ENCODE measurements at regions not wholly inside any gene's neighbourhood (a gene's known extent, or its start where the extent isn't known, plus 50 kb on each side); places are given as distances from the start of the nearest gene placed in this dataset.

DNA sequence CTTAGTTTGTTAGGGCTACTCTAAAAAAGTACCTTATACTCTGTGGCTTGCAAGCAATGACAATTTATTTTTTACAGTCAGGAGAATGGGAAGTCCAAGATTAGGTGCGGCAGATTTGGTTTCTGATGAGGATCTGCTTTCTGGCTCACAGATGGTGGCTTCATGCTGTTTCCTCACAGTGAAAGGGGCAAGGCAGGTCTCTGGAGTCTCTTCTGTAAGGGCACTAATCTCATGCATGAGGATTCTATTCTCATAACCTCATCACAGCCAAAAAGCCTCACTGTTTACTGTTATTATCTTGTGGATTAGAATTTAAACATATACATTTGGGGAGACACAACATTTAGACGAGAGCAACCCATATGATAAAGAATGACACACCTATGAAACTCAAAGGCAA lies 1957.4 kb upstream of the SEL1L start:
- DNase-seq (ENCODE audit: low read depth) = no peak
- TF ChIP-seq, protein P1, sequence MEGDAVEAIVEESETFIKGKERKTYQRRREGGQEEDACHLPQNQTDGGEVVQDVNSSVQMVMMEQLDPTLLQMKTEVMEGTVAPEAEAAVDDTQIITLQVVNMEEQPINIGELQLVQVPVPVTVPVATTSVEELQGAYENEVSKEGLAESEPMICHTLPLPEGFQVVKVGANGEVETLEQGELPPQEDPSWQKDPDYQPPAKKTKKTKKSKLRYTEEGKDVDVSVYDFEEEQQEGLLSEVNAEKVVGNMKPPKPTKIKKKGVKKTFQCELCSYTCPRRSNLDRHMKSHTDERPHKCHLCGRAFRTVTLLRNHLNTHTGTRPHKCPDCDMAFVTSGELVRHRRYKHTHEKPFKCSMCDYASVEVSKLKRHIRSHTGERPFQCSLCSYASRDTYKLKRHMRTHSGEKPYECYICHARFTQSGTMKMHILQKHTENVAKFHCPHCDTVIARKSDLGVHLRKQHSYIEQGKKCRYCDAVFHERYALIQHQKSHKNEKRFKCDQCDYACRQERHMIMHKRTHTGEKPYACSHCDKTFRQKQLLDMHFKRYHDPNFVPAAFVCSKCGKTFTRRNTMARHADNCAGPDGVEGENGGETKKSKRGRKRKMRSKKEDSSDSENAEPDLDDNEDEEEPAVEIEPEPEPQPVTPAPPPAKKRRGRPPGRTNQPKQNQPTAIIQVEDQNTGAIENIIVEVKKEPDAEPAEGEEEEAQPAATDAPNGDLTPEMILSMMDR (IDR thresholded peaks at IDR 0.05; ENCODE audit: control insufficient read depth, insufficient read depth, low read depth, low read length, missing control alignments) = no peak
- no peak overlapping the region for H3K4me3 ChIP-seq (ENCODE audit: control insufficient read depth, low read depth, low read length)

DNA sequence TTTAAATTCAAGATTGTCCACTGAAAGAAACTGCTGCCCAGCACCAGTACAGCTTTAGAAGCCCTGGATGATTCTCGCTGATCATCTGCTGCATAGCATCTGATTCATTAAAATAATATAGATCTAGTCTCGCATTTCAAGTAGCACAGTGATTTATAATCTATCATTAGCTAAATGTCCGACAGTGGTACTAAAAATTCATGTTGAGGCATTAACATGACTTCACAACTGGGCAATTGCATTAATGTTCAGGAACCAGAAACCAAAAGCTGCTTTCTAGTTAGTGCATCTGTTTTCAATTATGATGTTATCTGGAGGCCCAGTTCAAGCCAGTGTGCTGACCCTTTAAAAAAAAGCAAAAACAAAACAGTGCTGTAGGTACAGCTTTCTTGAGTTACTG lies 1987.2 kb upstream of the SEL1L start:
- H3K4me3 ChIP-seq (ENCODE audit: control insufficient read depth, low read depth, low read length) = no peak overlapping the region
- TF ChIP-seq, protein P1 (IDR thresholded peaks at IDR 0.05; ENCODE audit: control insufficient read depth, insufficient read depth, low read depth, low read length, missing control alignments) = no peak
- no peak for DNase-seq (ENCODE audit: low read depth)

DNA sequence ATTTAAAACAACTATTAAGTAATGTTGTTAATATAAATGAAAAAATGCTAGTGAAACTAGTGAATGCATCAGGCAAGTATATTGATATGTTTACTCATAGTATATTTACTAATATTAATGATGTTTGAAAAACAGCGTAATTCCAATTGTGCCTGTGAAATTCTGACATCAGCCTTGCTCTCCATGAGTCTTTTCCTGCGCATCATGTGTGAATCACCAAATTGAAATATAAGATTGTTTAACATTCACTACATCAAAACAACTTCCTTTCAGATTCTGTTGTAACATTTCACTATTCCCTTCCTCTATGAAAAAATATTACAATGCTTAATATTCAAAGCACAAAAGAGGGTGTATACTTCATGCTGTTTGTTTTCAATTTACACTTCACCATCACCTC lies 1995.9 kb upstream of the SEL1L start:
- DNase-seq (ENCODE audit: low read depth) = no peak
- H3K4me3 ChIP-seq (ENCODE audit: control insufficient read depth, low read depth, low read length) = no peak overlapping the region
- TF ChIP-seq, protein P1 (IDR thresholded peaks at IDR 0.05; ENCODE audit: control insufficient read depth, insufficient read depth, low read depth, low read length, missing control alignments) = no peak

DNA sequence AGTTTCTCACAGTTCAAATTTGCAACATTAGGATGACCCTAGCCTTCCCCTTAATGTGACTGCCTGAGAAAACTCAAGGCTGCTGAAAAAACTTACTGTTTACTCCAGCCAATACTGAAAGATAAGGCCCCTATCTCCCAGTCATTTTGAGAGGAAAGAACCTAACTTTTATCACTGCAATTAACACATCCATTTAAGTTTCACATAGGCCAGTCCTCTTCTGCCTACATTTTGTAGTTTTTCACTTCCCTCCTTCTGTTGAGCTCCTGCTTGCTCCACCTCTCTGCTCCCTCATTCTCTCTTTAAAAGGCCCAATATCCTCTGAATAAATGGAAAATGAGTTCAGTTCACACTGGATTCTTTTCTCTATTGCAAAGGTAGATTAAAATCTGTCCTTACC lies 1996.2 kb upstream of the FLRT2 start:
- TF ChIP-seq, protein P1 (IDR thresholded peaks at IDR 0.05; ENCODE audit: control insufficient read depth, insufficient read depth, low read depth, low read length, missing control alignments) = no peak
- H3K4me3 ChIP-seq (ENCODE audit: control insufficient read depth, low read depth, low read length) = no peak overlapping the region
- no peak for DNase-seq (ENCODE audit: low read depth)

DNA sequence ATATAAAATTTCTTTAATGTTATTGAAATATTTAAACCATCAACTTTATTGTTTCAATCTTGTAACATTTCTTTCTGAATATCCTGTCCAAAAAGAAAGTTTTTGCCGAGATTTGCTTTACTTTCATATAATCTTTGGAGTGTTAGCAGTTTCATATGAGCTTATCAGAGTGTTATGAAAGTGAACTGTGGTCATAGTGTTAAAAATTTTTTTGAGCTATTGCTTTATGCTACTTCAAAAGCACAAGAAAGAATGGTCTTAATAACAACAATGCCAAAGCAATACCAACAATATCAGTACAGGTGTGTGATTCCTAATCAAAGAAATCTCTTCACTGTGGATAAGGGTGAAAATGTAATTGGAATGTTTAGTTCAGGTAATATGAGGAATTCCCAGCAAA lies 1994.9 kb upstream of the FLRT2 start:
- TF ChIP-seq, protein P1 (IDR thresholded peaks at IDR 0.05; ENCODE audit: control insufficient read depth, insufficient read depth, low read depth, low read length, missing control alignments) = no peak
- DNase-seq (ENCODE audit: low read depth) = no peak
- H3K4me3 ChIP-seq (ENCODE audit: control insufficient read depth, low read depth, low read length) = no peak overlapping the region

DNA sequence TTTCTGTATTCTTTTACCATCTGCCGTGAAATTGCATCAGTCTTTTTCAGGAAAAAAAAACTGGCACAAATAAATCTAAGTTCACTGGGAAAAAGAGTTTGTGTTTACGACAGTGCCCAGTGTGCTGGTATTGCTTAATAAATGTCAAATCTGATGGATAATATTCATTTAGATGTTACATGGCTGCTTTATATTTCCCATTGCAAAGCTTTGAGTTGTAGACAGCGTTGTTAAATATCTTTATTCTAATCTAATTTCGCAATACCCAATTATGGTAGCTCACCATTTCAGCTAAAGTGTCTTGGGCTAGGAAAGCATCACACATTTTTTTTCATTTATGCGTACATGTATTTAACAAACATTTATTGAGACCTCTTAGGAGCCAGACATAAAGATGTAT lies 1994.5 kb upstream of the FLRT2 start:
- DNase-seq (ENCODE audit: low read depth) = no peak
- H3K4me3 ChIP-seq (ENCODE audit: control insufficient read depth, low read depth, low read length) = no peak overlapping the region
- TF ChIP-seq, protein P1 (IDR thresholded peaks at IDR 0.05; ENCODE audit: control insufficient read depth, insufficient read depth, low read depth, low read length, missing control alignments) = no peak

DNA sequence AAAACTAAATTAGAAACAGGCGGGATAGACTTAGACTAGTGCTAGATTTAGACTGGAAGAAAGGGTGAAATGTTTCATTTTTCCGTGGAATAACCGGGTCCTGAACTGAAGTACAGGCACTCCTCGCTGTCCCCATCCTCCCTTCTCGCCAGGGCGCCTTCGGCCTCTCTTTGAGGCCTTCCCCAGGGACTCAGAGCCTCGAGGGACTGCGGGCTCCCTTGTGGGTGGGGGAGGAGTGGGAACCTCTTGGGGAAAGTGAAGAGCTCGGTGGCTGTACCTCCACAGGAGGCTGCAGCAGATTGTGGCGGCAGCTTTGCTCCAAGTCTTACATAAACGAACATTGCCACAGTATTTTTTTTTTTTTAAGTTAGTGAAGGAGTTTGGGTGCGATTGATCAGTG lies 1988.8 kb upstream of the FLRT2 start:
- DNase-seq (ENCODE audit: low read depth) = no peak
- H3K4me3 ChIP-seq (ENCODE audit: control insufficient read depth, low read depth, low read length) = no peak overlapping the region
- TF ChIP-seq, protein P1 (IDR thresholded peaks at IDR 0.05; ENCODE audit: control insufficient read depth, insufficient read depth, low read depth, low read length, missing control alignments) = no peak
